HG03175 (cell line): ENCODE measurements at regions not wholly inside any gene's neighbourhood (a gene's known extent, or its start where the extent isn't known, plus 50 kb on each side); places are given as distances from the start of the nearest gene placed in this dataset.
"Not testable (repeated sequence)": the region's sequence is repeated elsewhere in the genome, so short reads cannot be mapped to it uniquely, and the experiment has no call there.

Experiments used
- ATAC-seq: cut with Tn5 transposase; IDR thresholded peaks from one replicate; pipeline ENCODE4 v1.9.1; 2021; ENCODE audit warnings: mild to moderate bottlenecking, moderate library complexity; ENCODE audit not compliant: unreplicated experiment

DNA sequence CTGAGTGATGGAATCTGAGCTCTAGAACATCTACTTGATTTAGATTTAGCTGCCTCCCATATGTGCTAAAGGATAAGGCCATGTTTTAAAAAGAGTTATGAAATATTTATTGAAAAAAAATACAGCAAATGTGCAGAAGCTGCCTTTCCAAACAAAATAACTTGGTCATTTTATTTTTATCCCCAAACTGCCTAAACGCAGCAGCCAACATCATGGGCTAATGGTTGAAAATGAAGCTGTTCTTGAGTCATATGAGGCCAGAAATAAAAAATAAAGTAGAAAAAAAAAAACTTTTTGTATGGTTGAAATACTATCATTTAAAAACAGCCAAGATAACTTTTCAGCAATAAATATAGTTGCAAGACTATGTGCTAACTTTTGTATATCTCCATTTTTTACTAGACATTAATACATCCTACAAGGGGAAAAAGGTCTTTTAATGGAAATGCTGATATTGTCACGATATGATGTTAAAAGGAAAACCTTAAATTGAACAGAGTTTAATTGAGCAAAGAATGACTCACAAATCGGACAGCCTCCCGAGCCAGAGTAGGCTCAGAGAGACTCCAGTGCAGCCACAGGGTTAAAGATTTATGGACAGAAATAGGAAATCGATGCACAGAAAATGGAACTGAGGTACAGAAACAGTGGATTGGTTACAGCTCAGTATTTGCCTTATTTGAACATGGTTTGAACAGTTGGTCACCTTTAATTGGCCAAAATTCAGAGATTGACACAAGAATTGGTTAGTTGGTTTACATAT lies 305.8 kb downstream of the MDFIC start:
- ATAC-seq = no peak

- no peak for ATAC-seq
Measured at GRCh38 chr7:115226410-115226809, 304.5 kb downstream of the MDFIC start.

GRCh38 chr7:115224922-115225321 lies 303.0 kb downstream of the MDFIC start:
- ATAC-seq = no peak

DNA sequence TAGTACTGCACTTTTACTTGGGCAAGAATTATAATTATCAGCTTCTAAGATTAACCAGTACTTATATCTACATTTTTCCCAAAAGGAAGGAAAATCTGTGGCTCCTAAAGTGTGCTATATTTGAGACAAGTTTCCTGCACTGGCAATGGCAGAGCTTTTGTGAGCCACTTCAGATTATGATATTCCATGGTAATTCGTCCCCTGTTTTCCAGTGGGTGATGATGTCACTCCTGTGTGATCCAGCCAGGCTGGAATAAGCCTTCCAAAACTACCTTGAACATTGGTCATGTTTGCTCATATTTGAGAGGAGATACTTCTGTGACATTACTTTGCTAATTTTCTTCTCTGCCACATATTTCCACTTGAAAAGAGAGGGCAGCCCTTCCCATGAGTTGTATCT lies 302.1 kb downstream of the MDFIC start:
- ATAC-seq = no peak

- ATAC-seq = no peak
Measured at GRCh38 chr7:115221456-115221855, 299.6 kb downstream of the MDFIC start.

- ATAC-seq = no peak
Measured at GRCh38 chr7:115218076-115218475, 296.2 kb downstream of the MDFIC start.

DNA sequence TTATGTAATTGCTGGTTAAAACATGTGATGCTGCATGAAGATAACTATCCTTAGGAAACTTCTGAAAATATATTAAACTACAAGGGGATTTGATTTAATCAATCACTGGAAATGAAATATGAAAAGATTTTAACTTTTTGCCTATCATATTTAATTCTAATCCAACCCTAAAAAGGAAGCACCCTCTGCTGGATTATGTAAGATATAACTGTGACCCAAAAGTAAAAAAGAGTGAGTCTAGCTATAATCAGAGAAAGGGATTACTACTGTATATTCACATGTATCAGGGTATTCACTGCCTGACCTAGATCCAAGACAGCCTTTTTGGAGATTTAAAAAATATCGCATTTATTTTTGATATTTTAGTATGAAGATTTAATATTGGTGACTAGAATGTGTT lies 295.5 kb downstream of the MDFIC start:
- no peak for ATAC-seq

DNA sequence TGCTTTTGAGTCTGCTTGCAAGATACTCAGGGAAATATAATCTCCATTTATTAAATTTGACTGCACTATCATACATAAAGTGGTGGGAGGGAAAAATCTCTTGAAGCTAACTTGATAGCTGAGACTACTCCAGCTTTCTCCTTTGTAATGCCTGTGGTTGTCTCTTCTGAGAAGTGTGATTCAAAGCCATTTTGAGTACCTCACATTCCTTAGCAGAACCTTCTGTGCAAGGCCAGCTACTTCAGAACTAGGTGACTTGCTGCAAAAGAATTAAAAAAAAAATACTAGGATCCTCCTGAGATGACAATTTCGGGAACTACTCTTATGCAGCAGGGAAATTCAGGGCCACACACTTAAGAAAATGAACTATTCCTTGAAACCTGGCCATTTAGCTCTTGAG lies 294.8 kb downstream of the MDFIC start:
- ATAC-seq = no peak

DNA sequence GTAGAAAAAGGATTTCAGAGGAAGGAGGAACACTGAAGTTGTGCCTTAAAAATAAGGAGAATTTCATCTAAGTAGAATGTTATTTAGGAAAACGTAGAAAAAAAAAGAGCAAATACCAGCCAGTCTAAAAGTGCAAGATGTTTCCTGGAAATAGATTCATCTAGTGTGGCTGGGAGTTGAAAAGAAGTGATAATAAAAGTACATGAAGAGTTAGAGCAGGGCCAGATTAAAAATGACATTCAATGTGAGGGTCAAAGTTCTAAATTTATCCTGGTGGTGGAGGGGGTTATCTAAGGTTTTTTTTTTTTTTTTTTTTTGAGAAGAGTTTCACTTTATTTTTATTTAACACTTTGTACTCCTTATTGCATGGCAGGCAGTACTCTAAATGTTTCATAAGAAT lies 289.3 kb downstream of the MDFIC start:
- no peak for ATAC-seq

DNA sequence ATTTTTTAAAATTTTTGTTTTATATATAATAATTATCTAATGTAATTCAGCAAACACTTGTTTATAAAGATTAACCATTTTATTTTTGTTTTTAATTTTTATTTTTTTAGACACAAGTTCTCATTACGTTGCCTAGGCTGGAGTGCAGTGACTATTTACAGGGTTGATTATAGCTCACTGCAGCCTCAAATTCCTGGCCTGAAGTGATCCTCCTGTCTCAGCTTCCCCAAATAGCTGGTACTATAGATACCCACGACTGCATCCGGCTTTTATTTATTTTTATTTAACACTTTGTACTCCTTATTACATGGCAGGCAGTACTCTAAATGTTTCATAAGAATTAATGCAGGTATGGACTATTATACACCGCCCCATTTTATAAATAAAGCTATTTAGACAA lies 288.7 kb downstream of the MDFIC start:
- ATAC-seq = no peak

DNA sequence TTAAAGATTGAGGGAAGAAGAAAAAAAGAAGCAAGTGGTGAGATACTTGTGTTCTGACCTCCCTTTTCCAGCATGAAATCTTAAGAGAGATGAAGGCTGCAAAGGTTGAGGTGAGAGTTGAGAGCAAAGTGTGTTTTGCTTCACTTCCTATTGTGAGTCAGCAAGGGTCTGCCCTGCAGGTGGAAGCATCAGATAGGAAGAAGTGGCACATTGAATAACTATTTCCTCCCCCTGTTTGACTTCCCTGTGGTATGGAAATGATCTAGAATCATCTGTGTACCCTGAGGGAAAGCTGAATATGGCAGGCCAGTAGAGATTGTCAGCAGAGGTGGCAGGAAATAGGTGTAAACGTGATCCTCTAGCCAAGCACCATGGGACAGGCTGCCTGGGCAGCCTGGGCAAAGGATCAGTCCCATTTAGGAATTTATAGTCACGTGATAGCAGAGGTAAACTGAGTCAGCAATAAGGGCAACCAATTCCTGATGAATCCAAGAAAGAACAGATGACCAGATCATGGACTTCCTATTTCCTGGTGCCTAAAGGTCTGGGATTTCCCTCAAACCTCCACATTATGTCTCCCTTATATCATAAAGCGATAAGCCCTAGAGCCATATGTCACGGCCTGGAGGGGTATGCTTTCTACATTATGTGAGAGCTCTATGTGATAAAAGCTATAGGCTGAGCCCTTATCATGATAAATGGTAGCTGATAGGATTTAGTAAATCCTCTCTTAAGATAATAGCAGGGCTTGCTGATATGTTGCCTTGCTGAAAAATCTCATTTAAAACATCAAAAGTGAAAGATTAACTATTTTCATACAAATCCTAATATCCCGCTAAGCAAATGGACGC lies 287.0 kb downstream of the MDFIC start:
- no peak for ATAC-seq

GRCh38 chr7:115206374-115206773 lies 284.5 kb downstream of the MDFIC start:
- not testable (repeated sequence) for ATAC-seq

GRCh38 chr7:115198143-115198542 lies 276.2 kb downstream of the MDFIC start:
- ATAC-seq = no peak

DNA sequence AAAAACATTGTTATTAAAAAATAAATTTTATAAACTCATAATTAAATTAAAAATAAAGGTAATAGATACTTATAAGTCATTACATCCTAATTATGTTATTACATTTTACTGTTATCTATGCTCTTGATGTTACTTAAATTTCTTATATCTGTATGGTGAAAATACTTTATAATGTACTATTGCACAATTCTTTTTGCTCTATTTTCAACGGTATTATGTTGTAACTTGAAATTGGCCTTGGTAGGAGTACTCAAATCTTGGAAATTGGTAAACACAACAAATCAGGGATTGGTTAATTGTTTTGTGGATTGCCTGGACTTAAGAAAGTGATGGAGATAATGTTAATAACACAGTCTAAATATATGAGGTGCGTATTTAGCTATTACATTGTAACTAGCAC lies 273.3 kb downstream of the MDFIC start:
- ATAC-seq = no peak

DNA sequence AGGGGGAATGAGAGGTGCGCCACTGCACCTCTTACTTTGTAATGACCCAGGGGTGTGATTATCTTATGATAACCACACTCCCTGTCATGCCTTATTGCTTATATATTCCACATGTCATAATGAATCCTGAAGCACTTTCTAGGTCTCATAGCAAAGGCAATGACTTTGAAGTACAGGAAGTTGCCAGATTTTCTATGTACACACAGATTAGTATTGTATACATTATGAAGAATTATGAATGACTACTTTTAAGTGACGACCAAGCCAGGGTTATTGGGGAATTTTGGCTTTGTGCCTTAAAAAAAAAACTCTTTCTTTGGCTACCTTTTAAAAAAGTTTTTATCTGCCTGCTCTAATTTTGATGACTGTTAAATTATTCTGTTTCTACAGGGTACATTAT lies 269.6 kb downstream of the MDFIC start:
- no peak for ATAC-seq

DNA sequence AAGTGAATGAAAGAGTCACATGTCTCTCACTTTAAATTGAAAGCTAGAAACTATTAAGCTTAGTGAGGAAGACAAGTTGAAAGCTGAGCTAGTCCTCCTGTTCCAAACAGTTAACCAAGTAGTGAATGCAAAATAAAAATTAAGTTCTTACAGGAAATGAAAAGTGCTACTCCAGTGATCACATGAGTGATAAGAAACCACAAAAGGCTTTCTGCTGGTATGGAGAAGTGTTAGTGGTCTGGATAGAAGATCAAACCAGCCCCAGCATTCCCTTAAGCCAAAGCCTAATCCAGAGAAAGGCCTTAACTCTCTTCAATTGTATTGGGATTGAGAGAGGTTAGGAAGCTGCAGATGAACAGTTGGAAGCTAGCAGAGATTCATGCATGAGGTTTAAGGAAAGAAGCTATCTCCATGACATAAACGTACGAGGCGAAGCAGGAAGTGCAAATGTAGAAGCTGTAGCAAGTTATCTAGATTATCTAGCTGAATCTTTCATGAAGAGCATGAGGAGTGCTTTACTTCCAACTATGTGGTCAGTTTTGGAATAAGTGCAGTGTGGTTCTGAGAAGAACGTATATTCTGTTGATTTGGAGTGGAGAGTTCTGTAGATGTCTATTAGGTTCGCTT lies 261.6 kb downstream of the MDFIC start:
- ATAC-seq = no peak

- ATAC-seq = no peak
Measured at GRCh38 chr7:115178835-115179234, 256.9 kb downstream of the MDFIC start.

GRCh38 chr7:115177823-115178222 lies 255.9 kb downstream of the MDFIC start:
- ATAC-seq = no peak

GRCh38 chr7:115177103-115177502 lies 255.2 kb downstream of the MDFIC start:
- no peak for ATAC-seq

DNA sequence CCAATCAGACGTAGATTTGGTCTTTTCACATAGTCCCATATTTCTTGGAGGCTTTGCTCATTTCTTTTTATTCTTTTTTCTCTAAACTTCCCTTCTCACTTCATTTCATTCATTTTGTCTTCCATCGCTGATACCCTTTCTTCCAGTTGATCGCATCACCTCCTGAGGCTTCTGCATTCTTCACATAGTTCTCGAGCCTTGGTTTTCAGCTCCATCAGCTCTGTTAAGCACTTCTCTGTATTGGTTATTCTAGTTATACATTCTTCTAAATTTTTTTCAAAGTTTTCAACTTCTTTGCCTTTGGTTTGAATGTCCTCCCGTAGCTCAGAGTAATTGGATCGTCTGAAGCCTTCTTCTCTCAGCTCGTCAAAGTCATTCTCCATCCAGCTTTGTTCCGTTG lies 250.5 kb downstream of the MDFIC start:
- not testable (repeated sequence) for ATAC-seq

DNA sequence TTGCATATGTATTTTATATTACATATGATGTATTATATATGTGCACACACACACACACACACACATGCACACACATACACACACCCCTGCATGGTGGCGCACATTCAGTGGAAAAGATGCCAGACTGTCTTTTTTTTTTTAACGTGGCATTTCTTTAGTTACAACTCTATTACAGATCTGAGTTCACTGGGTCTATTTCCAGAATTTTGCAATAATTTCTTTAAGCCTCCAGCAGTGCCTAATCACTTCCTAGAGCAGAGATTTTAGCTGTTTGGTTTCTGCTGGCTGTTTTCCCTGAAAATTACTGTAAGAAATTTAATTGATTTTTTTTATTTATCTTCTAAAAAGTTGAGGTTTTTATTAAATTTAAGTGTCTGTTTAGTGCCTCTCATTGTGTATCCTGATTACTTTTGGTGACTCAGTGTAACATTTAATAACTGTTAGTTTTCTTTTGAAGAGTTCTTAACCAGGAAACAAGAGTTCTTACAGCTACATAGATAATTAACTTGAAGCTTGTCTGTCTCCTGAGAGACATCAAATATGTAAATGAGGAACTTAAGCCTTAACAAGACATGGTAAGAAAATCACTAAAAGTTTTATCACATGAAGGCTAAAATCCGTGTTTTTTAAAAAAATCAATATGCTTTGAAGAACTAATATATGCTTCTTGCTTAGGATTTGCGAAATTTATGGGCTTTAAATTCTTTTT lies 232.0 kb downstream of the MDFIC start:
- ATAC-seq = no peak
